Activated T-cell treated with anti-CD3 and anti-CD28 coated beads, Interleukin-2, amount 50 U/mL, for 1 hour (primary cell): ENCODE measurements at regions not wholly inside any gene's neighbourhood (a gene's known extent, or its start where the extent isn't known, plus 50 kb on each side); places are given as distances from the start of the nearest gene placed in this dataset.
"Not testable (repeated sequence)": the region's sequence is repeated elsewhere in the genome, so short reads cannot be mapped to it uniquely, and the experiment has no call there.

Source experiments
- DNase-seq: peaks from one replicate; pipeline ENCODE4 v3.0.0-alpha.2; 2020

DNA sequence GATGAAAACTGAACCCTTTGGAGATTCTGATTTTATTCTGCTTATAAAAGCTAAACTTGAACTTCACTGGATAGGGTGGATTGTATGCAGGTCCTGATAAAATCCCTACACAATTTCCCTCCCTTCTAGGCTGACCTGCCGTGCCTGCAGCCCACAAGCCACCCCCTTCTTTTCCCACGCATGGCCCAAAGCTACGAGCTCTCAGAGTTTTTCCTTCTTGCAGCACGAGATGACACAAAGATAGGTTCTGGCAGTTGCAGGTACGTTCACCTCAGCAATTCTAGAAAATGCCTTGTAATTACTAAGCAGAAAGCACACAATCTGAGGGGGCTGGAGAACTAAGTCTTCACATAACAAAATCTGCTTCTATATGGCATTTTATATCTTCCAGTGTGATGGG, 110.6 kb upstream of the ATP8B1 start:
- DNase-seq, result no peak

DNA sequence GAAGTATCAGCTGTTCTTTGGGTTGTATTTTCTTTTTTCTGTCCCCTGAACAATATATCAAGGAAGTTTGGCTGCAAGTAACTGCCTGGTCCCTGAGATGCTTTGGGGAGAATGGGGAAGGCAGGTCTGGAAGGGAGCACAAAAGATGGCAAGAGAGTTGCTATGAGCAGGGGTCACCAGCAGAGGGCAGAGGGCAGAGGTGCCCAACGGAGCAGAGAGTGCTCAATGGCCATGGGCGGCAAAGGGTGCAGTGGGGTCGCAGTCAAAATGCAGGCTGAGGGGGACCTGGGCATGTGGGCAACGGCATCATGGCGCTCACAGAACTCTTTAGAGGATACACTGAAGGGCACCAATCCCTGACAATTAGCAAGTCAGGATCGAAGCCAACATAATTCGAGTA, 107.7 kb upstream of the ATP8B1 start:
- no peak for DNase-seq

DNA sequence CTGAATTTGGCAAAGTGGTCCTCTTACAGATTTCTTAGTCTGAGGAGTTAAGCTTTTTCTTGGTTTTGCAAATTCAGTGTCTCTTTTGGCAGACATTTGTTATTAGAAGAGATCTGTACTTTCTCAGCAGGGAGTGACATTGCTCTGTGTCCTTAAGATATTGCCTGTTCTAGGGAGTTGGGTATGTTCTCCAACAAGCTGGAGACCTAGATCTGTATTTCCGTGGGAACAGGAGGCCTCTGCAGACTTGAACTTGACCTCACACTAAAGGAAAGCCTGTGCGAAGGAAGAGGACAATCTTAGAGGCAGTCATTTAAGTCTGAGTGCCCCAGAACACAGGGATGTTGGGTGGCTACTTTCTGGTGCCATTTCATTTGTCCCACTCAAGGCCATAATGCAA, 107.0 kb upstream of the ATP8B1 start:
- DNase-seq, result no peak

DNA sequence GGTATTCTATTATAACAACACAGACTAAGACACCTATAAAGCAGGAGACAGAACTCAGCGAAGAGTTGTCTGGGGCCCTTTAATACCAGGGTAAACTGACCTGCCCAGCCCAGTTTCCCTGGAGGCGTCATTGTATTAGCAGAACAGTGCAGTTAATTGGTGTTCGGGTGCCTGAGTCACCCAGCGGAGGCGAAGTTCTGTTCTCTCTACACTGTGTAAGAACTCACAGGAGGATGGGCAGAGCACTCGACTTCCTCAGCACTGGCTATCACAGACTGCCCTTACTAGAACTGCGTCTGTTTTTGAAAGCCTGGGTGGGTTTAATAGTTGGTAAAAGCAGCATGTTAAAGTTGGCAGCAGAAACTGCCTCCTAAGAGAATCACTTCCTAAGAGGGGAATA, 106.5 kb upstream of the ATP8B1 start:
- DNase-seq, result no peak

DNA sequence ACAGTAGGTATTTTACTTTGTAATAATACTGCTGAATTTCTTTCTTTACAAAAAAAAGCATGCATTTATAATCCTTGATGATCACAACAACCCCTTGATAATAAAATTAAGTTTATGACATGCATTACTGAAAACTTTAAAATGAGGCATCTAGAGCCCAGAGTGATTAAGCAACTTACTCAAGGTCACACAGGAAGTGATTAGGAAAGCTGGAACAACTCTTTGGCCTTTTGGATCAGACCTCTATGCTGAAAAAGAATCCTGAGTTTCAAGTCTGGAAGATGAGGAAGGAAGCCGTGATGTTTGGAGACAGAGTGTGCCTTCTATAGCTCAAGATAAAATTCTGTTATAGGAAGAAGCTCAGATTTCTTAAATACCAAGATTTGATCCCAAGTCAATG, 105.0 kb upstream of the ATP8B1 start:
- DNase-seq, result no peak

DNA sequence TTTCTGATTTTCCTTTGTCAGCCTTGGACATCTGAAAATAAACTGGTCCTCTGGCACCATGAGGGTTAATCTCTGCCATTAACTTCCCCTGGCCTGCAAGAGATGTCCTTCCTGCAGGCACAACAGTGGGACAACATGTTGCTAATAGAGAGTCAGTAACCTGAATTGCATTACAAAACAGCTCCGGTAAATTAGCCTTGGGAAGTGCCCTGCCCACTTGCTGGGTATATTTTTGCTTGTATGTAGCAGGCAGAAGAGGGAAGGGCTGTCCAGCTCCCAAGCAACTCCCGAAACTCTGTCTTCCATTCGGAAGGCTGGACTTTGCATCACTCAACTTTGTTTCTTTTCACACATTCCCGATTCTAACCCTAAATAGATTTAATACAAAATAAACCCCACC, 104.4 kb upstream of the ATP8B1 start:
- no peak for DNase-seq

DNA sequence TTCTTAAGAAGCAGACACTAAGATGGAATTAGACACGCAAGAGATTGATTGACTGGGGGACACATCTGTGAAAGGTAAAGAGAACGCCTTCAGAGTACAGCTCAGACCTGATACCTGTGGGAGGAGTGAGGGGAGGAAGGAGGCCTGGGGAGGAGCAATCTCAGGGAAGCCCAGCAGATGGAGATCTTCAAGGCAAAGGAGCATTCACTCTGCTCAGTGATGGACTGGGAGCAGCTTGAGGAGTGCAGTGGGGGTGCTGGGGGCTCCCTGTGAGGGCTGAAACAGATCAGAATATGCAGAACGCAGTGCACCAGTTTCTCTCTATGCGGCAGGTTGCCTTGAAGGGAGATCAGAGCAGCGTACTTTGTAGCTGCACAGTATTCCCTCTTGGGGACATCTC, 103.7 kb upstream of the ATP8B1 start:
- no peak for DNase-seq

DNA sequence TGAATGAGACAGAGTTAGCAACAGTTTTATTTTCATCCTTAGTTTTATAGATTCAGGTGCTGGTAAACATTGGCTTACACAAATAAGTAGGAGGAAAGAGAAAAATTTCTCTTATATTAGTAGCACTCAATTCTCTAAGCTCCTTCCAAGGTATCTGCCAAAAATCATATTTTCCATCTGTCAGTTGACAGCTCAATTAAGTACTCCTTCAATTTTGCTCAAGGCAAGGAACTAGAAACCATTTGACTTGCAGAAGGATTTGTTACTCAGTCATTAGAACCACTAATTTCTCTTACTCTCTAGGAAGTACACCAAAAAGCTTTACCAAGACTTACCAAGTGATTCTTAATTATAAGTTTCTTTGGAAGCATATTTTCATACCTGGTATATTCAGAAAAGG, 101.4 kb upstream of the ATP8B1 start:
- DNase-seq, result no peak

DNA sequence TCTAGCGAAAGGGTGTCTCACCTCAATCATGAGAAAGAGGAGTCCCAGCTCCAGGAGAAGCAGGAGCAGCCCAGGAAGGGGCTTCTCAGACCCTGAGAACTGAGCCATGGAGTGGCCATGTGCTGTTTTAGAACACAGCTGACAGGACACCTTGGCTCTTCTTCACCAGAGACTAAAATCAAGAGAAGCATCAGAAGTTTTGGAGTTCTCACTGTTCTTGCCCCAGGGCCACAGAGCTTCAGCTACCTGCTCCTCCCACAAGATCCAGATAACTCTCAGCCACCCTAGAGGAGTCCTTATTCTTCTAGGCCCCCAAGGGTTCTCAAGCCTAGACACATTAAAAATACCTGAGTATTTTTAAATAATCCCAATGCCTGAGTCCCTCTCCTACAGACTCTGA, 99.6 kb upstream of the ATP8B1 start:
- DNase-seq, result no peak

DNA sequence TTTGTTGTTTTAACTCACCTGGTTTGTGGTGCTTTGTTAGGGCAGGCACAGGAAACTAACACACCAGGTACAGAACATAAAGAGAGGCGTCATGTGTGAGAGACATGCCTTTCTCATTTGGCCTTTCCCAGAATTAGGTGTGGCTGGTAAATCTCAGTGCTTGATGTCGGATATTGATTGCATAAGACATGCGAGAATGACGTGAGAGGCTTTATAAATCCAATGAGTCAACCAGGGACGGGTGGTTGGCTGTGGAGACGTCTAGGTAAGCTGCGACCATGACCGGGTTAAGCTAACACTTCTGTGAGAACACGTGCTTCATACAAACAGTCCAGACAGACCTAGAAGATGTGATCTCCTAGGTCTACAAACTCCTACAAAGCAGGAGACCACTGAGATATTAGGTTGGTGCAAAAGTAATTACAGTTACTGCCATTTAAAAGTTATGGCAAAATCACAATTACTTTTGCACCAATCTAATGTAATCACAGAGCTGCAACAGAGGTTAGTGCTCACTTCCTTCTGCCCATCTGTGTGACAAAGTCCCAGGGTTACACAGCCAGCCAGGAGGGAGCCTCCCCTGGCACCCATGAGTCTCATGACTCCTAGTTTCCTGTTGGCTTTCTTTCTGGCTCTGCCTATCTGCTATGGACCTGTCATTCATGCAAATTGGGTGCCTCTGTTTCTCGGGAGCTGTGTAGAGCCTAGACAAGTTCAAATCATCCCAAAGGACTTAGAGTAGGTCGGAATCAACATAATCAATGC, 98.9 kb upstream of the ATP8B1 start:
- DNase-seq, result no peak

DNA sequence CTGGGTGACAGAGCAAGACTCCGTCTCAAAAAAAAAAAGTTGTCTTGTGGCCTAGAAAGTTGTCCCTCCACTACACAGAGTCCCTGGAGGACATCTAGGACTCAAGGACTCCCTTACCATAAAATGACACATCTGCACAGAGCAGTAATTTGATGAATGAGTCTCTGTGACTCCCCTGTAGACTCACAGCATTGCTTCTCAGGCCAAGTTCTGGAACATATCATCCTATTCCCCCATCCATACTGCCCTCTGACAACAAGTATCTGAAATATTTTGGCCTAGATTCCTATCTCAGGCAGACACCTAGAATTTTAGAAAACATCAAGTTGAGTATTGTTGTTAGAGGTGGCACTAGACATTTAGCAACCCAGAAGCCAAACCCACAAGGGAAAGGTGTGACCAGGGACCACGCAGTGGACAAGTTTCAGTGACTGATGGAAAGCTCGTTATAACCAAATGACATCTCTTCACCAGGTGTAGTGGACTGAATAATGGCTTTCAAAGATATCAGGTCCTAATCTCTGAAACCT, 97.9 kb upstream of the ATP8B1 start:
- no peak for DNase-seq

DNA sequence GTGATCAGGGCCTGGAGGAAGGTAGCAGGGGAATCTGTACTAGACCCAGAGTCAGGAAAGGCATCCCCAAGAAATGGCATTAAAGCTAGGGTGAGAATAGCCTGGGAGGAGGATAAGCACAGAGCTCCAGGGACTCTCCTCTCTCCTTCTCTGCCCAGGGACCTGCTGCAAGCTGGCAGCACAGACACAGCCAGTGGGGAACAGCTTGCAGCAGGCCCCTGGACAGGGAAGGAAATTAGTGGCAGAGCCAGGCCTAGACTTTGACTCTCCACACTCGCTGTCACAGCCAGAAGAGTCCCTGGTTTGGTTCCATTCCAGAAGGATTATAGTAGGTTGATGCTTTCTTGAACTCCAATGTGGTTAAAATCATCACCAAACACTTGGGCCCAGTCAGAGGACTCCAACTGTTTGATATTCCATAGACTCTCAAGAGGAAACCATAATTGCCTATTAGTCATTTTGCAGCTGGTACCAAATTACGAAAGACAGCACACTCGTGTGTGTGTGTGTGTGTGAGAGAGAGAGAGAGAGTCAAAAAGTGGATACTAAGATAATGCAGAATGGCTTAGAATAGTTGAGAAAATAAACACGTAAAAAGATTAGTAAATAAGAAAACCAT, 95.5 kb upstream of the ATP8B1 start:
- no peak for DNase-seq

DNA sequence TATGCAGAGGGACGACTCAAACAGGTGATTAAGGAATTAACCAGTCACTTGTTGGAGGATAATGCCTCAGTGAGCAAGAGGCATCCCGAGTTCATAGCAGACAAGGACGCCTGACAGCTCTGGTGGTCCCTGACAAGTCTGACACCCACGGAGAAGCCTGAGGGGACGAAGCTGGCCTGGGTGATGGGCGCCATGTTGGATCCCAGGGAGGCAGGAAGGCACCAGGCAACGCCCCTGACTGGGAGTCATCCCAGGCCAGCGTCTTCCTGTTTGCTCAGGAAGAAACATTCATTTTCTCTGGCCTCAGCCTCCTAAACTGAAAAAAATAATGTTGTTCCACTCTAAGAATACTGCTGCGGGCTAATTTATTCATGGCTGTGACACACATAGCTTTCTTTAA, 92.1 kb upstream of the ATP8B1 start:
- DNase-seq, result no peak

DNA sequence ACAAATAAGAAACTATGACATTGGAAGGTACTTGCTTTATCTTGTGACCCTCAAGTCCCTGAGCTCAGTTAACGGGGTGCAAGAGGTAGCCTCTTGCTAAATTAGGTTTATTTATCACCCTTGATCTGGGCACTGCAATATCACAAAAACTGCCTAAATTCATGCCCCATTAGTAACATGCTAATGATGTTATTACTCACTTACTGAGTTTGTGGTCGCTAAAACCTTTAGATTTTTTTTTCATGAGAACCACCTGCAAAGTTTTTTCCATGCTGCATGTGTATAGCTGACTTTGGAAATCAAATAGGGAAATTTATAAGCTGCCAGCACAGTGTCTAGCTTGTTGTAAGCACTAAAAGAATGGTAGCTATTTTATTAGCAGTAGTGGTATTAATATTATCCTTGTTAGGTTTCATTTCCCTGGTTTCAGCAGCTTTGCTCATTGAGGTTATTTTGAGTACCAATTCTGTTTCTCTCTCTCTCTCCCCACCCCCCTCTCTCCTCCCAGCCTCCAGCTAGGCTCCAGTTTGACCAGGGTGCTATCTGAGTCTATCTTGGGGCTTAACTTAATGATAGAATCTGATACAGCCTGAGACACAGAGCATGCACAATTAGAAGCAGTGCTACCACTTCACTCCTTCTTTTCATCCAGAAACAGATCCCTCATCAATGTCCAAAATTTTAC, 88.7 kb upstream of the ATP8B1 start:
- no peak for DNase-seq

DNA sequence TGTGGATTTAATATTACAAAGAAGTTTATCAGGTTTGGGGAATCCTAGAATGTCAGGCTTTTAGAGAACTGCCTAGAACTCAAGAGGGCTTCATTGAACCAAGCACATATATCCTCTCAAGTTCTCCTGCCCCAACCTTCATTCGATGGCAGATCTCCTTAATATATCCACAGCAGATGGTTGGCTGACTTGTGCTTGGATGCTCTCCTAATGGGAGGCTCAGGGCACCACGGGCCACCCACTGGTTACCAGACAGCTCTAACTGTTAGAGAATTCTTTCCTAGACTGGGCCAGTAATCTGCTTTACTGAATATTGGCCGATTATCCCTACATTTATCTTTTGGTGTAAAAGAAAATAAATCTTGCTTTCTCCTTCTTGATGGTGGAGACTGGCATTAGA, 87.2 kb upstream of the ATP8B1 start:
- DNase-seq, result no peak

DNA sequence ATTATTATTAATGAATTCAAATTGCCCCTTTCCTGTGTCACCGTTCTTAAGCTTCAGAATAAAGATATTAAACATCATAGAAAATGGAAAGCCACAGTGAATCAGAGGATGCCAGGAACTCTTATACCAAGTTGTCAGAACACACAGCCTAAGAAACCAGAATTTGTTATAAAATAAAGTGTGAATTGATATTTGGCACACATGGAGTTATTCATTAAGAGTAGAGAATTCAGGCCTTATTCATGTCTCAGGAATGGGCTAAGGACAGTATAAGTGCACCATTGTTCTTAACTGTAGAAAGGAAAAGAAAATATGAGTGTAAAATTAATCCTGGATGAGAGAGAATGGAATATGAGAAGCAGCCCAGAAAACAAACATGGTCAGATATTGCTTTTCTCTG, 86.7 kb upstream of the ATP8B1 start:
- no peak for DNase-seq

DNA sequence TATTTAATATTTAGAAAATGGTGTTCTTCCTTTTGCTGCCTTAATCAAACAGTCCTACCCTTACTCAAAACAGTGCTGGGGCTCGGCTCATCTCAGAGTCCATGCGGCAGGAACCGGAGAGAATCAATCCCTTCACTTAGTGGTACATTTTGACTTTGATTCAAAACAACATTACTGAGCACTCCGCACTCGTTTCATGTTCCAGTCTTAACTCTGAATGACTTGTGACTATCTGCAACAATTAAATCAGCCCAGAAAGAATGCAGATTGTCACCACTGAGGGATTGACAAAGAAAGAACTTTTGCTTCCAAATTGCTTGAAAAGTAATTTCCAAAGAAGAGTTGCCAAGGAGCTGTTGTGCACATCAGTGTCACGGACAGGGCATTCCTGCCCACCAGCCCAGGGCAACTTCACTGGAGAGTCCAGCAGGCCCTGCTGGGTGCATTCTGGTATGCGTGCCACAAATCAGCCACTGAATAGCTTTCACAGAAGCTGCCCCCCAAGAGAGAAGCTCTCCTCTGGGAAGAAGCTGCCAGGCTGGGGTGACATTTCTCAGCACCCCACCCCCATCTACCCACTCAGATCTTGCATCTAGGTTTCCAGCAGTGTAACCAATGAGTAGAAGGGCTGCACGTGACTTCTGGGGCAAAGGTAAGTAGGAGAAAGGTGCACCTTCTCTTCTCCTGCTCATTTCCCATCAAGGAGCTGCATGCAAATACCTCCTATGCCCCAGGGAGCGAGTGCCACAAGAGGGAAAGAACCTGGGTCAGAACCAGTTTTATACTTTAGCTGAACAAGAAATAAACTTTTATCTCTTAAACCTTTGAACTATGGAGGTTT, 84.6 kb upstream of the ATP8B1 start:
- DNase-seq, result no peak

DNA sequence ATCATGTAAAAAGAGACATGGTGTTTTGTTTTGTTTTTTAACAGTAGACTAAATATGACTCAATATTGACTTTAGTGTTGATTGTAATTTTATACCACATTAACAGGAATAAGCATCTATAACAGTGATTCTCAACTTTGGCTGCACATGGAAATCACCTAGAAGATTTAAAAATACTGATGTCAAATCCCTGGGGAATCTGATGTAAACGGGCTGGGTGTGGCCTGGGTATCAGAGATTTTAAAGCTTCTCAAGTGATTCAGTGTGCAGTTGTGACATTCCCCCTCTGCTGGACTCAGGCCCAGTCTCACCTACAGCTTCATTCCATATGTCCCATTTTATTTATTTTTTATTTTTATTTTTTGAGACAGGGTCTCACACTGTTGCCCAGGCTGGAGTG, 82.8 kb upstream of the ATP8B1 start:
- DNase-seq, result no peak

DNA sequence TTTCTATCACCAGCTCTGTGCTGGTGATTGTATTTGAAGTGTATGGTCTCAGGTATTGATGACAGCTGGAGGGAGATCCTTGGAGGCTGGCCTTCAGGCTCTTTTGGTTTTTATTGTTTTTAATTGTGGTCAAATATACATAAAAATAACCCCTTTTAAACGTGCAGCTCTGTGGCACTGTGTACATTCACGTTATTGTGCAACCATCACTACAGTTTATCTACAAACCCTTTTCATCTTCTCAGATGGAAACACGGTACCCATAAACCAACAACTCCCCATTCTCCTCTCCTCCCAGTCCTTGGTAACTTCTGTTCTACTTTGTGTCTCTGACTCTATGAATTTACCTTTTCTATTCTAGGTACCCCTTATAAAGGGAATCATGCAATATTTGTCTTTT, 79.3 kb upstream of the ATP8B1 start:
- DNase-seq, result no peak

DNA sequence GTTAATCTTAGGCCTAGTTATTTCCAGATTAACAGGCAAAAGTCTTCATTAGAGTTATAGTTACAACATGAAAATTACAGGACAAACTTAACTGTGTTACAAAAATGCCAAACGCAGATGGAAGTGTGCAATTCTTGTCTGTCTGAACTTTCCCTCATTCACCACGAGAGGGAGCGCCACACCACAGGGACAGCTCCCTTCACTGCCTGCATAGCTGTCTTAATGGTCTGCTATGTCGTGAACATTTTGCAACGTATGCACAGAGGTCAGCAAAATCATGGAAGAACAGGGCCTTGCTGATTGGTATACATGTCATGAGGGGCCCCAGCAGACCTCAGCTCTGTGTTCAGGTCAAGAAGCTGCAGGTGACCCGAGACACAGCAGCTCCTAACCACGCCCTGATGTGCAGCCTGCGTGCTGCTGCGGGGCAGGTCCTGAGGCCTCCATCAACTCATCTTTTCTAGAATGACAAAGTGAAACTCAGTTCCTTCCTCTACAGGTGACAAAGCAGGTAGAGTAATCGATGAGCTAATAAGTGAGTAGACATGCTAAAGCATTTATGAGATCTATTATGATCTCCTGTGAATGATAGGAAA, 78.8 kb upstream of the ATP8B1 start:
- DNase-seq, result peak; percentile 40

DNA sequence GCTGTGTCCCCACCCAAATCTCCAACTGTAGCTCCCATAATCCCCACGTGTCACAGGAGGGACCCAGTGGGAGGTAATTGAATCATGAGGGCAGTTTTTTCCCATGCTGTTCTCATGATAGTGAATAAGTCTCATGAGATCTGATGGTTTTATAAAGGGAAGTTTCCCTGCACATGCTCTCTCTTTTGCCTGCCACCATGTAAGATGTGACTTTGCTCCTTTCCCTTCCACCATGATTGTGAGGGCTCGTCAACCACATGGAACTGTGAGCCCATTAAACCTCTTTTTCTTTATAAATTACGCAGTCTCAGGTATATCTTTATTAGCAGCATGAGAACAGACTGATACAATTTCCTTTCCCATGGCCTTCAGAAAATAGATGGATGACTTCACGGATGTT, 76.8 kb upstream of the ATP8B1 start:
- not testable (repeated sequence) for DNase-seq

DNA sequence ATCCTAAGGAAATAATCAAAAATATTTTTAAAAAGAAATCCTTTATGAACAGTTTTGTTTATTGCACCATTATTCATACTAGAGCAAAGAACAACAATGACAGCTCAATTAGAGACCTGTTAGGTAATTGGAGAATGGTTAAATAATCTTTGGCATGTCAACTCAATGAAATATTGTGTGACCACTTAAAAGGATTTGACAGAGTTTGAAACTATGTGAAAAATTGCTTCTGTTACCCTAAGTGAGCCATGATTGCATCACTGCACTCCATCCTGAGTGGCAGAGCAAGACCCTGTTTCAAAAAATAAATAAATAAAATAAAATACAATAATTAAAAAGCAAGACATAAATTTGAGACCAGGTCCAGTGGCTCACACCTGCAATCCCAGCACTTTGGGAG, 66.1 kb upstream of the ATP8B1 start:
- DNase-seq, result no peak

DNA sequence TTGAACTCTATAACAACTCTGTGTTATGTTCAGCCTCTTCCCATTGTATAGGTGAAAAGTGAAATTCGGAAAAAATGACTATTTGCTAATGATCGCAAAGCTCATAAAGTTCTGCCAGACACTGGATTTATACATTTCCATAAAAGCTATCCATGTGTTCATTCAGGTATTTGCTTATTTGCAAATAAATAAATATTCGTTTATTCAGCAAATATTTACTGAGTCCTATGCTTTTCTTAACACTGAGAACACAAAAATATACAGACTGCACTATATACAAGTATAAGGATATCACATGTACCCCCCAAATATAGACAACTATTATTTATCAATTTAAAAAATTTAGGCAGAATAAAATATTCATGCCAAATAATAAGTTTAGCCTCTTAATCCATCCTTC, 63.2 kb upstream of the ATP8B1 start:
- no peak for DNase-seq
